HepG2 (cell line): ENCODE measurements at regions not wholly inside any gene's neighbourhood (a gene's known extent, or its start where the extent isn't known, plus 50 kb on each side); places are given as distances from the start of the nearest gene placed in this dataset.

Source experiments
- AFF4 ChIP-seq: sonication (generic); formaldehyde crosslinking; IDR thresholded peaks from 2 replicates; pipeline ENCODE4 v1.4.0; 2020; ENCODE audit warnings: missing genetic modification reagents
- BHLHE40 ChIP-seq: IDR thresholded peaks from 2 replicates; pipeline ENCODE4 v1.6.1; 2011; ENCODE audit warnings: low read length, improper control_type of control experiment
- CBX5 ChIP-seq: sonication (generic); formaldehyde crosslinking; IDR thresholded peaks from 2 replicates; pipeline ENCODE4 v1.4.0; 2020; ENCODE audit warnings: missing genetic modification reagents, borderline replicate concordance
- CTCF ChIP-seq: sonication (generic); formaldehyde crosslinking; IDR thresholded peaks from 2 replicates; pipeline ENCODE4 v1.5.0; 2020; ENCODE audit warnings: mild to moderate bottlenecking, missing genetic modification reagents, moderate library complexity
- MAX ChIP-seq: IDR thresholded peaks from 2 replicates; pipeline ENCODE4 v1.6.1; 2012; ENCODE audit warnings: inconsistent platforms
- MTF2 ChIP-seq: sonication (generic); formaldehyde crosslinking; IDR thresholded peaks from 2 replicates; pipeline ENCODE4 v1.5.0; 2020; ENCODE audit warnings: missing genetic modification reagents, borderline replicate concordance
- RFX1 ChIP-seq: fragments of 450-650 bp; IDR thresholded peaks from 2 replicates; pipeline ENCODE4 v1.6.1; 2017
- SMARCC2 ChIP-seq: fragments of 450-650 bp; IDR thresholded peaks from 2 replicates; pipeline ENCODE4 v1.6.1; 2017; ENCODE audit warnings: antibody characterized with exemption, mild to moderate bottlenecking
- TBL1XR1 ChIP-seq: fragments of 150-350 bp; IDR thresholded peaks from 2 replicates; pipeline ENCODE4 v1.6.1; 2014; ENCODE audit warnings: borderline replicate concordance, low read length; ENCODE audit not compliant: partially characterized antibody
- THAP7 ChIP-seq: sonication (generic); formaldehyde crosslinking; IDR thresholded peaks from 2 replicates; pipeline ENCODE4 v1.8.1; 2023; ENCODE audit warnings: mild to moderate bottlenecking, missing genetic modification reagents
- ZNF431 ChIP-seq: sonication (generic); formaldehyde crosslinking; IDR thresholded peaks from 2 replicates; pipeline ENCODE4 v1.9.0; 2022; ENCODE audit warnings: missing genetic modification reagents, low read depth, mild to moderate bottlenecking, borderline replicate concordance

- TF ChIP-seq CTCF (CRISPR knock-in tag) (no peak), BHLHE40 (no peak), ZNF431 (no peak), RFX1 (no peak), MTF2 (CRISPR knock-in tag) (no peak), TBL1XR1 (no peak), MAX (no peak), AFF4 (CRISPR knock-in tag) (no peak), CBX5 (no peak), SMARCC2 (no peak), THAP7 (CRISPR knock-in tag) (no peak)
Measured at GRCh38 chr3:76096036-76096435, 310.7 kb upstream of the ZNF717 start.
